KMS-11 (cell line): ENCODE measurements at regions not wholly inside any gene's neighbourhood (a gene's known extent, or its start where the extent isn't known, plus 50 kb on each side); places are given as distances from the start of the nearest gene placed in this dataset.

Source experiments
- H2AFZ ChIP-seq: fragments of 200-600 bp; sonication (generic); 2 replicates; pipeline ENCODE4 v1.6.1; 2016; ENCODE audit warnings: antibody characterized with exemption, mixed run types, low read depth
- H3K27ac ChIP-seq: fragments of 200-600 bp; sonication (generic); 2 replicates; pipeline ENCODE4 v1.6.1; 2016; ENCODE audit warnings: mild to moderate bottlenecking, mixed run types
- H3K27me3 ChIP-seq: fragments of 200-600 bp; sonication (generic); 2 replicates; pipeline ENCODE4 v1.6.1; 2017; ENCODE audit warnings: mild to moderate bottlenecking, low read depth, mixed run types, moderate library complexity; ENCODE audit not compliant: insufficient read depth
- H3K36me3 ChIP-seq: fragments of 200-600 bp; sonication (generic); 2 replicates; pipeline ENCODE4 v1.6.1; 2017; ENCODE audit warnings: mild to moderate bottlenecking, mixed run types; ENCODE audit not compliant: insufficient read depth
- H3K4me1 ChIP-seq: fragments of 200-600 bp; sonication (generic); 2 replicates; pipeline ENCODE4 v1.6.1; 2016; ENCODE audit warnings: mild to moderate bottlenecking, low read depth, mixed run types; ENCODE audit not compliant: poor library complexity, severe bottlenecking
- H3K4me2 ChIP-seq: fragments of 200-600 bp; sonication (generic); 2 replicates; pipeline ENCODE4 v1.7.0; 2016; ENCODE audit warnings: mild to moderate bottlenecking, mixed run types
- H3K4me3 ChIP-seq: fragments of 200-600 bp; sonication (generic); IDR thresholded peaks from 2 replicates; pipeline ENCODE4 v1.6.1; 2017; ENCODE audit warnings: low read depth, low read length, mixed read lengths; ENCODE audit not compliant: insufficient read depth
- H3K79me2 ChIP-seq: fragments of 200-600 bp; sonication (generic); 2 replicates; pipeline ENCODE4 v1.6.1; 2016; ENCODE audit warnings: low read depth, mixed run types; ENCODE audit not compliant: insufficient read depth
- H3K9ac ChIP-seq: fragments of 200-600 bp; sonication (generic); 2 replicates; pipeline ENCODE4 v1.6.1; 2016; ENCODE audit warnings: mild to moderate bottlenecking, mixed run types
- H4K20me1 ChIP-seq: fragments of 200-600 bp; sonication (generic); 2 replicates; pipeline ENCODE4 v1.6.1; 2016; ENCODE audit warnings: mild to moderate bottlenecking, mixed run types; ENCODE audit not compliant: insufficient read depth
- TF ChIP-seq, protein P1 (sequence below): fragments of 200-600 bp; sonication (generic); conservative IDR thresholded peaks from 2 replicates; pipeline ENCODE4 v1.6.1; 2017; ENCODE audit warnings: low read depth, mild to moderate bottlenecking, antibody characterized with exemption, low read length, moderate library complexity, mixed read lengths

DNA sequence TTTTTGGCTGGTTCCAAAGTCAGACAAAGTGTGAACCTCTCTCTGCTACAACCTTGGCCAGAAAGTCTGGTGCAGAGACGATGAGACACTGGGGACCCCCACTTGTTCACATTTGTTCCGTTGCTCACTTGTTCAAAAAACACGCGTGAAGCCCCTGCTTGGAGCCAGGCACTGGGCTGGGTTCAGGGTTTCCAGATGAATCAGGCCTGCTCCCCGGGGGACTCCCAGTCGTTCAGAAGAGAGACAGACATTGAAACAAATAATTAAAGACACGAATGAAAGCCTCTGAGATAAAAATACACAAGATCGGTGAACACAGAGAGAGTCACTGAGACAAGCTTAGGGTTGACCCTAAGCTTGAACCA is 101.5 kb upstream of the RUNX3 start:
- peaks cover 58% of the 10 kb centered on the region for H3K4me1 ChIP-seq
- no peak overlapping the region for H3K4me3 ChIP-seq
- no peaks in the 10 kb centered on the region for H3K36me3 ChIP-seq
- TF ChIP-seq, protein P1, sequence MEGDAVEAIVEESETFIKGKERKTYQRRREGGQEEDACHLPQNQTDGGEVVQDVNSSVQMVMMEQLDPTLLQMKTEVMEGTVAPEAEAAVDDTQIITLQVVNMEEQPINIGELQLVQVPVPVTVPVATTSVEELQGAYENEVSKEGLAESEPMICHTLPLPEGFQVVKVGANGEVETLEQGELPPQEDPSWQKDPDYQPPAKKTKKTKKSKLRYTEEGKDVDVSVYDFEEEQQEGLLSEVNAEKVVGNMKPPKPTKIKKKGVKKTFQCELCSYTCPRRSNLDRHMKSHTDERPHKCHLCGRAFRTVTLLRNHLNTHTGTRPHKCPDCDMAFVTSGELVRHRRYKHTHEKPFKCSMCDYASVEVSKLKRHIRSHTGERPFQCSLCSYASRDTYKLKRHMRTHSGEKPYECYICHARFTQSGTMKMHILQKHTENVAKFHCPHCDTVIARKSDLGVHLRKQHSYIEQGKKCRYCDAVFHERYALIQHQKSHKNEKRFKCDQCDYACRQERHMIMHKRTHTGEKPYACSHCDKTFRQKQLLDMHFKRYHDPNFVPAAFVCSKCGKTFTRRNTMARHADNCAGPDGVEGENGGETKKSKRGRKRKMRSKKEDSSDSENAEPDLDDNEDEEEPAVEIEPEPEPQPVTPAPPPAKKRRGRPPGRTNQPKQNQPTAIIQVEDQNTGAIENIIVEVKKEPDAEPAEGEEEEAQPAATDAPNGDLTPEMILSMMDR: no peak
- no peaks in the 10 kb centered on the region for H4K20me1 ChIP-seq
- H3K4me2 ChIP-seq: peak overlapping the region; percentile 48; the same call in 1 of the 2 replicates
- H3K9ac ChIP-seq: no peak overlapping the region
- no peaks in the 10 kb centered on the region for H3K27me3 ChIP-seq
- no peaks in the 10 kb centered on the region for H3K79me2 ChIP-seq
- H3K27ac ChIP-seq: peak overlapping the region; percentile 56; the same call in 1 of the 2 replicates
- peak overlapping the region; percentile 38; the same call in 1 of the 2 replicates for H2AFZ ChIP-seq

DNA sequence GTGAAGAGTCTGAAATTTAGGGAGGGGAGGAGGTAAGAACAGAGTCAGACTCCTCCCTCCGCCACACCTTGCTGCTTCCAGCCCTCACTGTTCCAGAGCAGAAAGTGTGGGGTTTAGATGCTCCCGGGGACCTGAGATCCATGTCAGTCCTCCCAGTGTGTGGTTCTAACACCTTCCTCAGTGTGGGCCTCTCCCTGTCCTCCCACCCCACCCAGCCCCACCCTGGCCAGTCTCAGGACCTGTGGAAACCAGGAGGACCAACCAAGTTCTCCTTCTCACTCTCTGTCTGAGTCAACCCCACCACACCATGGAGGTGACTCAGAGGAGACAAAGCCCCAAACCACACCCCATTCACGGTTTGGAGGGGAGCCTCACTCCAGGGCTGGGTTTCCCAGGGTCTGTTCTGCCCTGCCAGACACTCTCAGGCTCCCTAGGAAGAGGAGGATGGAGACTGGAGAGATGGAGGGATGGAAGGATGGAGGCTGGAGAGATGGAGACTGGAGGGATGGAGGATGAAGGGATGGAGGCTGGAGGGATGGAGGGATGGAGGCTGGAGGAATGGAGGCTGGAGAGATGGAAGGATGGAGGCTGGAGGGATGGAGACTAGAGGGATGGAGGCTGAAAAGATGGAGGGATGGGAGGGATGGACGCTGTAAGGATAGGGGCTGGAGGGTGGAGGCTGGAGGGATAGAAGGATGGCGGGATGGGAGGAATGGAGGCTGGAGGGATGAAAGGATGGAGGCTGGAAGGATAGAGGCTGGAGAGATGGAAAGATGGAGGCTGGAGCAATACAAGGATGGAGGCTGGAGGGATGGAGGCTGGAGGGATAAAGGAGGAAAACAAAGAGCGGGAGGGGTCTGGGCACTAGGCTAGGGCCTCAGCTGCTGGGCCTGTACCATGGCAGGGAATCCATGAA is 100.9 kb upstream of the RUNX3 start:
- Histone ChIP-seq H3K36me3 (no peaks in the 10 kb centered on the region), H3K27me3 (no peaks in the 10 kb centered on the region), H4K20me1 (no peaks in the 10 kb centered on the region), H3K79me2 (no peaks in the 10 kb centered on the region), H3K9ac (no peak overlapping the region), H2AFZ (no peak overlapping the region; the same call in 1 of the 2 replicates), H3K4me2 (no peak overlapping the region; the same call in 1 of the 2 replicates), H3K4me1 (peaks cover 65% of the 10 kb centered on the region), H3K27ac (peak overlapping the region; percentile 56; the same call in 1 of the 2 replicates), H3K4me3 (no peak overlapping the region)
- TF ChIP-seq, protein P1: no peak

DNA sequence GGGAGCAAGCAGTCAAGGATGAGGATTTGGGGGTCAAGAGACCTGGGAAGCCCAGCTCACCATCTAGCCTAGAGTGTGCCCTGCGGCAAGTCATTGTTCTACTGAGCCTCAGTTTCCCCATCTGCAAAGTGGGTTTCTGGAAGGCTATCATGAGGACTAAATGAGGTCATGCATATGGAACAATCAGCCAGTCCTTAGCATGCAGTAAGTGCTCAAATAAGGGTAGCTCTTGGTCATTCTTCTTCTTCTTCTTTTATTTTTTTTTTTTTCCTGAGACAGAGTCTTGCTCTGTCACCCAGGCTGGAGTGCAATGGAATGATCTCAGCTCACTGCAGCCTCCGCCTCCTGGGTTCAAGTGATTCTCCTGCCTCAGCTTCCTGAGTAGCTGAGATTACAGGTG is 99.9 kb upstream of the RUNX3 start:
- peaks cover 74% of the 10 kb centered on the region for H3K4me1 ChIP-seq
- H3K4me3 ChIP-seq: no peak overlapping the region
- H3K9ac ChIP-seq: no peak overlapping the region
- no peaks in the 10 kb centered on the region for H4K20me1 ChIP-seq
- H2AFZ ChIP-seq: no peak overlapping the region
- H3K79me2 ChIP-seq: no peaks in the 10 kb centered on the region
- no peaks in the 10 kb centered on the region for H3K36me3 ChIP-seq
- H3K27ac ChIP-seq: no peak overlapping the region
- TF ChIP-seq, protein P1: no peak
- no peaks in the 10 kb centered on the region for H3K27me3 ChIP-seq
- H3K4me2 ChIP-seq: no peak overlapping the region

DNA sequence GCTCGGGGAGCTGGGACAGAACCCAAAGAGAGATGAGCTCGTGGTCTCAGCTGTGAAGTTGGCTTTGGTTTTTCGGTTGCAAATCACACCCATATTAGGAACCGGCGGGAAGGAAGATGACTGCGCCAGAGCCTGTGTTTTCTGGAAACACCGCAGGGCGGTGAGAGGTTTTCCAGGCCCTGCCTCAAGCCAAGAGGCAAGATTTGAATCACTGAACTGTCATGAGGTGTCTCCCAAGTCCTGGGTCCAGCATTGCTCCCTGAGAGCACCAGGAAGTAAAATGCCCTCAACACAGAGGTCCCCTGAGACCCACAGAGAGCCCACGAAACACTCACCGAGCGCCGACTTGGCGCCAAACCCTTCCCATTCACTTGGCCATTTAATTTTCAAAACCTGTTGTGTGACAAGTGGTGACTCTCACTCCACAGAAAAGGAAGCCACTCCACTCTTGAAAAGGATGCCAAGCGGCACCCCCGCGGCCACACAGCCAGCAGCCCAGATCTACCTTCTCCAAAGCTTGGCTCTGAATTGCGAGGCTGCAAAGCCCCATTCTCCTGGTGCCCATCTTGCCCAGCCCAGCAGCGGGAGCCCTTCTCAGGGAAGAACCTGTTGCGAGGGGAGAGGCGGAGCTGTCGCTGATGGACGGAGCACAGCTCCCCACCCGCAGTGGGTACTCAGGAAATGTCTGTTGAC is 99.0 kb upstream of the RUNX3 start:
- H3K4me1 ChIP-seq: peaks cover 84% of the 10 kb centered on the region

More for the DNA sequence above, 99.0 kb upstream of the RUNX3 start:
- TF ChIP-seq, protein P1: no peak
- H4K20me1 ChIP-seq: no peaks in the 10 kb centered on the region
- no peak overlapping the region for H3K4me2 ChIP-seq
- H3K27me3 ChIP-seq: no peaks in the 10 kb centered on the region
- H3K9ac ChIP-seq: no peak overlapping the region
- no peaks in the 10 kb centered on the region for H3K36me3 ChIP-seq
- no peaks in the 10 kb centered on the region for H3K79me2 ChIP-seq
- H3K27ac ChIP-seq: no peak overlapping the region
- no peak overlapping the region for H2AFZ ChIP-seq
- no peak overlapping the region for H3K4me3 ChIP-seq
